Astrocyte of the spinal cord (primary cell): ENCODE measurements at regions not wholly inside any gene's neighbourhood (a gene's known extent, or its start where the extent isn't known, plus 50 kb on each side); places are given as distances from the start of the nearest gene placed in this dataset.

Source experiments
- DNase-seq: peaks from one replicate; pipeline ENCODE4 v3.0.0; 2011; ENCODE audit warnings: low read depth, low spot score
- H3K4me3 ChIP-seq: 2 replicates; pipeline ENCODE4 v1.5.1; 2011; ENCODE audit warnings: low read depth, mild to moderate bottlenecking, low read length, moderate library complexity
- CTCF ChIP-seq: IDR thresholded peaks from 2 replicates; pipeline ENCODE4 v1.5.1; 2012; ENCODE audit warnings: low read depth, mild to moderate bottlenecking, low read length, inconsistent platforms
- in situ Hi-C: cut with HindIII; loops from 2 replicates; pipeline ENCODE4 v1.10.0; 2017; ENCODE audit warnings: low sequenced_read_pairs

GRCh38 chr10:129404091-129404490 is 63.0 kb upstream of the MGMT start:
- H3K4me3 ChIP-seq = no peak overlapping the region
- in situ Hi-C loops = no loop called here
- TF ChIP-seq CTCF = no peak
- no peak for DNase-seq

GRCh38 chr10:129405389-129405788 is 61.7 kb upstream of the MGMT start:
- TF ChIP-seq CTCF = no peak
- DNase-seq = no peak
- no peak overlapping the region for H3K4me3 ChIP-seq
- in situ Hi-C loops = no loop called here

- in situ Hi-C loops = no loop called here
- TF ChIP-seq CTCF = no peak
- no peak for DNase-seq
- H3K4me3 ChIP-seq = no peak overlapping the region
Observed at GRCh38 chr10:129410688-129411392, 56.2 kb upstream of the MGMT start.

GRCh38 chr10:129411393-129411705 is 55.7 kb upstream of the MGMT start:
- no peak for DNase-seq
- no peak overlapping the region for H3K4me3 ChIP-seq
- TF ChIP-seq CTCF = no peak
- in situ Hi-C loops = no loop called here

- TF ChIP-seq CTCF = no peak
- H3K4me3 ChIP-seq = no peak overlapping the region
- in situ Hi-C loops = no loop called here
- DNase-seq = no peak
Observed at GRCh38 chr10:129411772-129412171, 55.3 kb upstream of the MGMT start.

GRCh38 chr10:129413024-129413423 is 54.0 kb upstream of the MGMT start:
- TF ChIP-seq CTCF = no peak
- H3K4me3 ChIP-seq = no peak overlapping the region
- no peak for DNase-seq
- in situ Hi-C loops = no loop called here
